D721Med (cell line): ENCODE measurements at regions not wholly inside any gene's neighbourhood (a gene's known extent, or its start where the extent isn't known, plus 50 kb on each side); places are given as distances from the start of the nearest gene placed in this dataset.

Source experiments
- DNase-seq: peaks from one replicate; pipeline ENCODE4 v3.0.0; 2011; ENCODE audit warnings: low spot score; ENCODE audit not compliant: insufficient read length
- FAIRE-seq: peaks from 2 replicates; lab custom pipeline; 2011; peaks lifted over from hg19 to GRCh38; lab: Jason Lieb, UNC
- TF ChIP-seq, protein P1 (sequence below): IDR thresholded peaks from 2 replicates; pipeline ENCODE4 v1.5.1; 2012; ENCODE audit warnings: mild to moderate bottlenecking, control low read depth; ENCODE audit not compliant: insufficient read depth; ENCODE audit errors: missing control alignments

DNA sequence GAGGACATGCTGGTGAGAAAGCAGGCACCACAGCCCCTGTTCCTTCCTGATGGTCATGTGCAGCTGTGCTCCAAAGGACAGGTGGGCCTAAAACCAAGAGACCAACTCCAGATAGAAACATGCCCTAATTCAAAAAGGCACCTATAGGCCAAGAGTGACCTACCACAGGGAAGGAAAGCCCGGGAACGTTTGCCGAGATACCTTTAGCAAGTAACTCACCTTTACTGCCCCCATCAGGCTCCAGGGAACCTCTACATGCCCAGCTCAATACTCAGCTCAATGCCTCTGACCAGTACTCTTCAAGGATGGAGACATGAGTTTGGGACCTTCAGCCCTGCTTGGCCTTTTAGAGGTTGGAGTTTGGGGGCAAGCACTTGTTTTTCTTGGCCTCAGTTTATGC, 172.8 kb upstream of the FSTL4 start:
- no peak for FAIRE-seq
- TF ChIP-seq, protein P1, sequence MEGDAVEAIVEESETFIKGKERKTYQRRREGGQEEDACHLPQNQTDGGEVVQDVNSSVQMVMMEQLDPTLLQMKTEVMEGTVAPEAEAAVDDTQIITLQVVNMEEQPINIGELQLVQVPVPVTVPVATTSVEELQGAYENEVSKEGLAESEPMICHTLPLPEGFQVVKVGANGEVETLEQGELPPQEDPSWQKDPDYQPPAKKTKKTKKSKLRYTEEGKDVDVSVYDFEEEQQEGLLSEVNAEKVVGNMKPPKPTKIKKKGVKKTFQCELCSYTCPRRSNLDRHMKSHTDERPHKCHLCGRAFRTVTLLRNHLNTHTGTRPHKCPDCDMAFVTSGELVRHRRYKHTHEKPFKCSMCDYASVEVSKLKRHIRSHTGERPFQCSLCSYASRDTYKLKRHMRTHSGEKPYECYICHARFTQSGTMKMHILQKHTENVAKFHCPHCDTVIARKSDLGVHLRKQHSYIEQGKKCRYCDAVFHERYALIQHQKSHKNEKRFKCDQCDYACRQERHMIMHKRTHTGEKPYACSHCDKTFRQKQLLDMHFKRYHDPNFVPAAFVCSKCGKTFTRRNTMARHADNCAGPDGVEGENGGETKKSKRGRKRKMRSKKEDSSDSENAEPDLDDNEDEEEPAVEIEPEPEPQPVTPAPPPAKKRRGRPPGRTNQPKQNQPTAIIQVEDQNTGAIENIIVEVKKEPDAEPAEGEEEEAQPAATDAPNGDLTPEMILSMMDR = no peak
- DNase-seq = no peak

DNA sequence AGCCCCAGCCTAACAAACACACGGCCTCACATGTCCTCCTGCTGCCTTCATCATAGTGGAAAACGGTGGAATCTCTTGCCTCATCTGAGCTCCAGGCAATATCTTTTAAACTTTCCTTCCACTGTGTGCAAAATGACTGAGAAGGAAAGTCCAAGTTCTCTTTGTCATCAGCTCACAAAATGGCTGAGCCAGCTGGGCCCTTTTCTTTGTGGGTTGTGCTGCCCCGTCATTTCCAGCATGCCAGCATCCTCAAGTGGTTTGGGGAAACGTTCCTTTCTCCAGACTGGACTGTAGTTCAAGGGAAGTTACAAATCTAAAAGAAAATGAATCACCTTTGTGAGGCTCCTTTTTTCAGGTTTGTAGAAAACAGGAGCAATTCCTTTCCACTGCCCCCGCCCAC, 171.1 kb upstream of the FSTL4 start:
- TF ChIP-seq, protein P1 = no peak
- DNase-seq = no peak
- no peak for FAIRE-seq

GRCh38 chr5:133782736-133783135, 170.4 kb upstream of the FSTL4 start:
- no peak for FAIRE-seq
- TF ChIP-seq, protein P1 = no peak
- DNase-seq = no peak

DNA sequence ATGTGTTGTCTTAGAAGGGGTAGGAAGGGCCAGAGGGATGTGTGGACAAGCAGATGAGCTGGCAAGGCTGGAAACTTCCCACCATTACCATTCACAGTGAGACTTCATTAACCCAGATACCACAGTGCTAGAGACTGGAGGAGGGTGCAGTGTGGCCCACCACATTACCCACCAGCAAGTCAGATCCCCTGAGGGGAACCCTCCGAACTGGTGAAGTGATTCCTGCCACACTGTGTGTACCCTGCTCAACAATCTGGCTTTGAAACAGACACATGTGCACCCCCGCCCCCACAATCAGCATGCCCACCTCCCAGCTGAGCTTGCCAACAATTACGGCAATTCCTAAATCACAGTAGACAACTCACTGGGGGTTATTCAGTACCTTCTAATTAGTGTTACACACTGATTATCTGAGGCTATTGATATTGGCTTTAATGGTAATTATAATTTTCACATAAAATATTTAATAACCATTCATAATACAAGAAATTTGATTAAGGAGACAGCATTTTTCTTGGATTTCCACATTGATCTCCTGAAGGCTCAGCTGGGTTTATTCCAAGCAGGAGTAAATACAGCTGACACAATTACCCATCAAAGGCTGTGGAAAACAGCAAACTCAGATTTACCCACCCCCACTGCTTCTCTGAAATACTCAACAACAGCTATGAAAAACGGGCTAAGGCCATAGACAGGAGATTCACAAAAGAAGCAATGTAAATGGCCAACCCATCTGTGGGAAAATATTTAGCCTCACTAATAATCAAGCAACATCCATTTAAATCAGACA, 169.3 kb upstream of the FSTL4 start:
- no peak for FAIRE-seq
- TF ChIP-seq, protein P1 = no peak
- no peak for DNase-seq

GRCh38 chr5:133780619-133781280, 168.4 kb upstream of the FSTL4 start:
- FAIRE-seq (no peak), DNase-seq (no peak)
- TF ChIP-seq, protein P1 = no peak

- TF ChIP-seq, protein P1 = peak; percentile 4
- FAIRE-seq = no peak
- no peak for DNase-seq
These were observed 167.6 kb upstream of the FSTL4 start for GRCh38 chr5:133779828-133780475.
